Stimulated activated CD4-positive, alpha-beta T cell treated with anti-CD3 and anti-CD28 coated beads, Interleukin-1b, Interleukin-23, amount 100 ng/mL, for 48 hours (primary cell): ENCODE measurements at regions not wholly inside any gene's neighbourhood (a gene's known extent, or its start where the extent isn't known, plus 50 kb on each side); places are given as distances from the start of the nearest gene placed in this dataset.
"Not testable (repeated sequence)": the region's sequence is repeated elsewhere in the genome, so short reads cannot be mapped to it uniquely, and the experiment has no call there.

ENCODE experiments used
- DNase-seq: peaks from one replicate; pipeline ENCODE4 v3.0.0-alpha.2; 2020

DNA sequence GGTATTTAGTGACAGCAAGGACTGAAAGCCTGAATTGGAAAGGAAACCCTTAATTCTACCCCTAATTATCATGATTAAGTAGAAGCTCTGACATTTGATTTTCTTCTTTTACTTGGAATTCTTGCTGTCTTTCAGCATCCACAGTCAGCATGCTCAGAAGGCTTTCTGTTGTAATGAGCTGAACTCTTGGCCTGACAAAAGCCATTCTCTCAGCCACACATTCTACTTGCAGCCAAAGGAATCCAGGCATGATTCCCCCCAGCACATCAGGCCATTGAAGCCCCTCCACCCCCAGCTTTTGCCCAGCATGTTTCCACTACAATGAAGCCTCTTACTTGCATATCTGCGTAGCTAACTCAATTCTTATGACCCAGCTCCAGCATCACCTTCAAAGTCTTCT, 94.3 kb upstream of the FRMD4A start:
- no peak for DNase-seq

DNA sequence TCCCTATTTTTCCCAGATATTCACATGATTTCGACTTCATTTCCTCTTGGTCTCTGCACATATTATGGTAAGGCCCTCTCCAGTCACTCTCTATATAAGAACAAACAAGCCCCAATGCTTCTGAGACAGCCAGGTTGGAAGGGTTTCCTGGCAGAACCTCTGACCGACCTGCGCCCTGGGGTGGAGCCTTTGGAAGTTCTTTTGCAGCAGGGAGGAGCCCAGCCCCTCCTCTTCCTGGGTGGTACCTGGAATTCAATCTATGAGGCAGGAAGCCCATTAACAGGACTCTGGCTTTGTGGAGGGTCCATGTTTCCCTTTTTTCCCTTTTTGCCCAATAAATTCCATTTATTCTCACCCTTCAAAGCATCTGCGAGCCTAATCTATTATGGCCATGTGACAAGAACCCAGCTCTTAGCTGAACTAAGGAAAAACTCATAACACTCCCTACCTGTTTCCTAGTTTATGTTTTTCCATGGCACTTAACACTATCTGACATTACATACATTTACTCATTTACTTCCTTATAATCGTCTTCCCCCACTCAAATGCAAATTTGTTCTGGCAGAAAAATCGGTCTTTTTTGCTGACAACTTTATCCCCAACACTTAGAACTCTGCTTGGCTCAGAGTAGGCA, 92.5 kb upstream of the FRMD4A start:
- DNase-seq: no peak

DNA sequence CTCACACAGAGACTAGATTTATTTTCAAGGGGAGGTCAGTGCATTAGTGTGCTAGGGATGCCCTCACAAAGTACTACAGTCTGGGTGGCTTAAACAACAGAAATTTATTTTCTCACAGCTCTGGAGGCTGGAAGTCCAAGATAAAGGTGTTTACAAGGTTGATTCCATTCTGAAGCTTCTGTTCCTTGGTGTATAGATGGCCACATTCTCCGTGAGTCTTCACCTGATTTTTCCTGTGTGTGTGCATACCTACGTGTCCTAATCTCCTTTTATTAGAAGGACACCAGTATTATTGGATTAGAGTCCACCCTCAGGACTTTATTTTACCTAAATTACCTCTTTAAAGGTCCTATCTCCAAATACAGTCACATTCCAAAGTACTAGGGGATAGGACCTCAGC, 91.7 kb upstream of the FRMD4A start:
- no peak for DNase-seq

DNA sequence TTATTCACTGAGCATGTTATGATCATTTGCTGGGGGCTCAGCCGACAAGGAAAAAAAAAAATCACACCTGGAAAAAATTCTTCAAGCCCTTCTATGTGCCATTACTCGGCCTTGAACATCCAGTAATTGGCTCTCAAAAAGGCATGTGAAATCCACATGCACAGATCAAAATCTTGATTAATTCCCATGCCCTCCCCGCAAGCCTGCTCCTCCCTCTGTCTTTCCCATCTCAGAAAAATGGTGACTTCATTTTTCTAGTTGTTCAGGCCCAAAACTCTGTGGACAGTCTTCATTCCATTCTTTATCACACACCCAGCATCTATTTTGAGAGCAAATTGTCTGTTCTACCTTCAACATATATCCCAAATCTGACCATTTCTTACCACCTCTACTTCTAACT, 91.2 kb upstream of the FRMD4A start:
- no peak for DNase-seq

DNA sequence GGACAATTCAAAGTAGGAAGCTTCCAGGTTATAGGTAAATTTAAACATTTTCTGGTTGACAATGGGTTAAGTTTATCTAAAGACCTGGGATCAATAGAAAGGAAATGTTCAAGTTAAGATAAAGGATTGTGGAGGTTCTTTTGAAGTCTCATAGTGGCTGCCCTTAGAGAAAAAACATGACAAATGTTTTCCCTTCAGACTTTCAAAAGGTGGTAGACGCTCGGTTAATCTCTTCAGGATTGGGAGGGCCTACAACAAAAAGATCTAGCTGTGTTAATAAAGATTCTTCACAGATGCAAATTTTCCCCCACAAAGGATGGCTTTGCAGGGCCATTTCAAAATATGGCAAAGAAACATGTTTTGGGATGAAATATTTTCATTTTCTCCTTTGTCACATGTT, 86.6 kb upstream of the FRMD4A start:
- not testable (repeated sequence) for DNase-seq

DNA sequence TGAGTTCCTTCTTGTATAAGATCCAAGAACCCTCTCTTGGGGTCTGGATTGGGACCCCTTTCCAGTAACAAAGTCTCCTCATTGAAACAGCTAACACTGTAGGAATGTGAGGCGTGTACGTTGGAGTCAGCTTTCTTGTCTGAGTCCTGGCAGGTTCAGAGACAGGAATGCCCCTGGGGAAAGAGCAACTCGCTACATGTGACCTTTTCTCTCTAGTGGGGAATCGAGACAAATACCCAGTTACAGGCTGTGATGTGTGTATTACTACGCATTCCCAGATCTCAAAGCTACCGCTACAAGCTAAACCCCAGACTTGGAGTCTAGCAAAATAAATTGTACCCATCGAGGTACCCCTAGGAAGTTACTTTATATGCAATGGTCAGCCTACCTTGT, 85.6 kb upstream of the FRMD4A start:
- DNase-seq: no peak

DNA sequence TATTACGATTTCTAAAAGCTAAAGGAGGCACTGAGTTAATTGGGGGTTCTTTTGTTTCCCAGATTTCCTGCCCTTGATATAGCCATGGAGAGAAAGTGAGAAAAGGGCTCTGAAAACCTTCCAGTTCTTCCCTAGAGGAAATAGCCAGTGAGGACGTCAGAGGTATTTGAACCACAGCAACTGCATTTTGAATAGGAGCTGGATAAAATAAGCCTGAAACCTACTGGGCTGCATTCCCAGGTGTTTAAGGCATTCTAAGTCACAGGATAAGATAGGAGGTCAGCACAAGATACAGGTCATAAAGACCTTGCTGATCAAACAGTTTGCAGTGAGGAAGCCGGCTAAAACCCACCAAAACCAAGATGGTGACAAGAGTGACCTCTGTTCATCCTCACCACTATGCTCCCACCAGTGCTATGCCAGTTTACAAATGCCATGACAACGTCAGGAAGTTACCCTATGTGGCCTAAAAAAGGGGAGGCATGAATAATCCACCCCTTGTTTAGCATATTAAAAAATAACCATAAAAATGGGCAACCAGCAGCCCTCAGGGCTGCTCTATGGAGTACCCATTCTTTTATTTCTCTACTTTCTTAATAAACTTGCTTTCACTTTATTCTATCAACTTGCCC, 85.1 kb upstream of the FRMD4A start:
- no peak for DNase-seq

DNA sequence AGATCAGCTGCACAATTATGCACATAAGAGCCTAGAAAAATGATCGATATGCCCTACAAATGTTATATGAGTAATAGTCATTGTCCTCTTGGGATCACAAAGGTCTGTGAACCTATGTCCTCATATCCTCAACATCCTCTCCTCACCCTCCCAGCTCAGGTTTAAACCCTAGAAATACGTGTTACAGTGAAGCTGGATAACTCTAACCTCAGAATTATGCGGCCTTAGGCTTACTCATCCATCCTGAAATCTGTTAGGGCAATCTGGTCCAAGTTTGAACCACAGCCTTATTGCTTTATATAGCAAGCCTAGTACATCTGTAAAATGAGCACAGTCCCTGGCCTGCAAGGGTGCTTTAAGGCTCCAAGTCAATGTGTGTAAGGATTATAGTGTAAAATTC, 84.2 kb upstream of the FRMD4A start:
- no peak for DNase-seq

DNA sequence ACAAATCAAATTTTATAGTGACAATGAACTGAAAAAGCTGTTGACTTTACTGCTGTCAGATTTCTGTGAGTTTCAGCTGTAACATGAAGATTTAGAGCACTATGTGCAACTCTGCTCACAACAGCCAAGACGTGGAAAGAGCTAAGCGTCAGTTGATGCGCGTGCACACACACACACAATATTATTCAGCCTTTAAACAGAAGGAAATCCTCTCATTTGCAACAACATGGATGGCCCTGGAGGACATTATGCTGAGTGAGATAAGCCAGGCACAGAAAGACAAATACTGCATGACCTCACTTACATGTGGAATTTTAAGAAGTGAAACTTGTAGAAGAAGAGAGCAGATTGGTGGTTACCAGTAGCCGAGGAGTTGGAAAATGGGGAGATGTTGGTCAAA, 82.8 kb upstream of the FRMD4A start:
- DNase-seq: no peak

DNA sequence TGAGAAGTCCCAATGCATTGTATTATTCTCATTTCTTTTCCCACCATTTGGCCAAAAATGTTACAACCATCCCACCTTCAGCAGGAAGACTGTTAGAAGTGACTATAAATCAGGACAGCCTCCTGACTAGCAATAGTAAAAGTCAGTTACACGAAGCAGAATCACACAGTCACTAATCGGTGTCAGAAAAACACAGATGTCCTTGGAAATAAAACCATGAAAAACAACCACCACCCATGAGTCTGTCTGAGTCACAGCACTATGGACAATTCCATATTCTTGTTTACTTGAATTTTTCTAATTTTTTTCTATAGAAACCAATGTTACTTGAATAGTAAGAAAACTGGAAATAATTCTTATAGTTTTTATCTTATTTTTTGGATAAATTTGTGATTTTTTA, 81.9 kb upstream of the FRMD4A start:
- DNase-seq: no peak

DNA sequence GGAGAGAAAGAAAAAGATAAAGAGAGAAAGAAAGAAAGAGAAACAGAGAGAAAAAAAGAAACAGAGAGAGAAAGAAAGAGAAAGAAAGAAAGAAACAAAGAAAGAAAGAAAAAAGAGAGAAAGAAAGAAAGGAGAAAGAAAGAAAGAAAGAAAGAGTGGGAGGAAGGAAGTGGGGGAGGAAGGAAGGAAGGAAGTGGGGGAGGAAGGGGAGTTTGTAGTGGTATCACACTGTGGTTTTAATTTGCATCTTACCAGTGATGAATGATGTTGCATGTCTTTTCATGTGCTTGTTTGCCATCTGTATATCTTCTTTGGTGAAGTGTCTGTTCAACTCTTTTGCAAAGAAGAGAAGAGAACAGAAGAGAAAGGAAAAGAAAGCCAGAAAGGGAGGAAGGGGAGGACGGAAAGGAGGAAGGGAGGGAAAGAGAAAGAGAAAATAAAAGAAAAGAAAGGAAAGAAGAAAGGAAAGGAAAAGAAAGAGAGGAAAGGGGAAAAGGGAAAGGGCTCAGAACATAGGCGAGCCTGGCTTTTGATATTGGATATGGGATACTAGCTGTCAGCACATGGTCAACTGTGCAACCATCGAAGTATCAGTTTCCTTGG, 79.2 kb upstream of the FRMD4A start:
- DNase-seq: no peak

DNA sequence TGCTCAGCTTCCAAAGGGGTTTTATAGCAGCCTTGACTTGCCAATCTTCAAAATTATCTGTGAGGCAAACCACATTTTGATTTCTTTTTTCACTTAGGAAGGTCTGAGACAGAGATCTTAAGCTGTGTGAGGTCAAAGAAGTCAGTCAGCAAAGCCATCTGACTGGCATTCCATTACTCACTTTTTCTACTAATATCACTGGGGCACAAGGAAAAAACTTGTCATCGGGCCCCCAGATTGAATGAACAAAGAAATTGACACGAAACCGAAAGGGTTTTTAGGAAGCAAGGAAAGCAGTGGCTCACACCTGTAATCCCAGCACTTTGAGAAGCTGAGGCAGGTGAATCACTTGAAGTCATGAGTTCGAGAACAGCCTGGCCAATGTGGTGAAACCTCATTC, 78.5 kb upstream of the FRMD4A start:
- peak; percentile 72 for DNase-seq

DNA sequence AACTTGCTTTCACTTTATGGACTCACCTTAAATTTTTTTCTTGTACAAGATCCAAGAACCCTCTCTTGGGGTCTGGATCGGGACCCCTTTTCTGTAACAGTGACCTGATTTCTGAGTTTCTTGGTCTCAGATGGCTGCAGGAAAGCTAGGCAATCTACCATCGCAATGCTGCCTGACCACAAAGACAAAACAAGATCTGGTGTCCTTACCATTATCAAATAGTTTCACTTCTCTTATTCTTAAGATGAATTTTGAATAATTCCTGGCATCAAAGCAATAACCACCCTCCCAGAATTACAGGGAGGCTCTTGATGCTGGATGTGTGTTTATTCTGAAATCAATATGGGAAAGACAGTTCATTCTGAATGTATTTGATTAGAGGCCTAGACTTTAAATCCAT, 77.4 kb upstream of the FRMD4A start:
- DNase-seq: no peak

DNA sequence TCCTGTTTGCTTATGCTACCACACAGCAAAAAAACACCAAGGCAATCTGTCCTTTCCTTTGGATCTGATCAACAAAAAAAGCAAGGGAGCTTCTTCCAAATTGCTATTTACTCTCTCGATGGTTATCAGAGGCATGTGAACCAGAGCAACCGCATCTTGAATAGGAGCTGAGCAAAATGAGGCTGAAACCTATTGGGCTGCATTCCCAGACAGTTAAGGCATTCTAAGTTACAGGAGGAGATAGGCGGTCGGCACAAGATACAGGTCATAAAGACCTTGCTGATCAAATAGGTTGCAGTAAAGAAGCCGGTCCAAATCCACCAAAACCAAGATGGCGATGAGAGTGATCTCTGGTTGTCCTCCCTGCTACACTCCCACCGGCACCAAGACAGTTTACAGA, 76.8 kb upstream of the FRMD4A start:
- DNase-seq: no peak

DNA sequence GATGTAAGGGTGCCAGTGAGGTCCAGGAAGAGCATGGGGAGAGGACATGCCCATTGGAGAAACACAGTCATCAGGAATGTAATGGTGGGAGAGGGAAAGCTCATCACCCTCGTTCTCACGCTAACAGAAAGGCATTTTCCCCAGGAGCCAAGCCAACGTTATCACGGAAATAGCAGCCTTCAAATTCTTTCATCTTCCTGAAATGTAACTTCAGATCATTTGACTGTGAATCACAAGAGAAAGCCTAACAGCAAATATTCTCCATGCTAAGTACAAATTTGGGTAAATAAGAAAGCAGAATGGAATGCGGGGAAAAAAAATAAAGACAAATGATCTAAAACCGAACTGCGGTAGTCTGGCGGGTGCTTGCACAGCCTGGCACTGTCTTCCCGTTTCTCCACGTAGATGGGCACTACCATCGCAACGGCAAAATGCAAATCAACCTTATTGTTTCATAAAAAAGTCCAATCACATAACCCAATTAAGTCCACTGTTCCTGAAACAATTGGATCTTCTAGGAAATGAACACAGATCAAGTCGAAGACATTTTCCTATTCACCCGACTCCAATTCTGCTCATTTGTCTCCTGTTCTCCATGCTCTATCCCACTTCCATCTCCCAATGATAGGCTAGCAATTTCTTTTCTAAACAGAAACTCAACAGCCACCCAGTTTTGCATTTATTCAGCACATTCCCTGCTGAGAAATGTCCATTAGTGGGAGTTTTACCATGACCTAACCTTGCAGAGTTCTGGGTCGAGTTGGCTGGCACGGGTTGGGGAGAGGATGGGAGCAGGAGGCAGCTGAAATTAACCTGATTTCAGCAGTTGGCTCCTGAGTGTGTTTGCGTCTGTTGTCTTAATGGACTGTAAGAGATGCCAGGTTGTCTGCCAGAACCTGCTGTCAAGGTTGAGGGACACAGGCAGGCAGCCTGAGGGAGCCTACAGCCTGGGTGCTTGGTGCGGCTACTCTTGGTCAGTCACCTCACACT, 74.6 kb upstream of the FRMD4A start:
- DNase-seq: no peak

DNA sequence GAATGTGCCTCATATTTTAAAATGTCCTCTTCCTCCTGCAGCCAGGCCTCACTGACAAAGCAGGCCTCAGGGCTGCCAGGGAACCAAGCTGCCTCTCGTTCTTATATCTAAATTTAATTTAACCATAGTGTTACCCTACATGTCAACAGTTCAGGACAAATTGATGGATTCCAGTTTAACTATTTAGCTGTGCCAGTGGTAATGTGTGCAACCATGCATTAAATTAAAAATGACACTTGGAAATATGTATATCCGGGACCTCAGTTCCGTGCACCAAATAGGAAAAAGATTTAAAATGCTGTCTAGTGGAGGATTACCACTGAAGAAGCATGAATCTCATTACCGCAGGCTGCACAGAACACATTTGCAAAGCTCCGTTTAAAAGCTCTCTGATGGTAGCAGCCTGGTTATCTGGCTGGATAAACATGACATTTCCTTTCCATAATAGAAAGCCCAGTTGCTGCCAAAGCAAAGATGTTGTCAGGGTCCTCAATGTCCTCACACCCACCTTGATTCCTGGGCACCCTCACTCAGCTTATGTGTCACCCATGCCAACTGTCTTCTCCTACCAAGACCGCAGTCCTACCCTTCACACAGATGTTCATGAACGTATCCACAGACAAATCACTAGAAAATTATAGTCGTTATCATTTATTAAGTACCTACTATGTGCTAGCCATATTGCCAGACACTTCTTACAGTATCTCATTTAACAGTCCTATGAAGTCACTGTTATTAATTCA, 73.3 kb upstream of the FRMD4A start:
- DNase-seq: no peak

DNA sequence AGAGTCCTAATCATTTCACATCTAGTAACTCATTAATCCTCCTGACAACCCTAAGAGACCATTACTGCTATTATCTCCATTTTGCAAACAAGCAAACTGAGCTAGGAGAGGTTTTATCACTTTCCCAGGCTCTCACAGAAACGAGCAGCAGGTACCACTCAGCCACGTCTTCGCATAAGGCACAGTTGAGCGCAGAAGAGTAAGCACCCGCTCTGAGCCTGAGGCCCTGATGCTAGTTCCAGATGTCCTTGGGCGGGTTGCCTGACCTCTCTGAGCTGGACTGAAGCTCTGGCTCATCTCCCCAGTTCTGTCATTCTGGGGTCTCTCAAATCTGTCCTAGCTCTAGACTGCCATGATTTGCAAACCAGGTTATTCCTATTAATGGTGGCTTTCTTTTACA, 72.6 kb upstream of the FRMD4A start:
- no peak for DNase-seq

DNA sequence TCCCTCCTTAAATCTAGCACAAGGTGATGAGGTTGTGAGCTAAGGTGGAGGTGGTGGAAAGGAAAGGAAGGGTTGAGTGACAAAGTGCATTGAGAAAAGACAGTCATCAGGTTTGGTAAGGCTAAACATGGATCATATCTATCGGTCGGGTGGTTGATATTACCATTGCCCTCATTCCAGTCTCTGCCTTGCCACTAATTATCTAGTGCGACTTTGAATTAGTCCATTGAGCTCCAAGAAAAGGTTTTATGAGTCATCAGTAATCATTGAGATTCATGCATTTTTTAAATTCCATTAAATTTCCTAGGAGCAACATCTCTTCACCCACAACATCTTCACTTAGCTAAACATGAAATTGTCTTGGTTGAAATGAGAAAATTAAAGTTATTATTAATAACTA, 68.9 kb upstream of the FRMD4A start:
- no peak for DNase-seq

DNA sequence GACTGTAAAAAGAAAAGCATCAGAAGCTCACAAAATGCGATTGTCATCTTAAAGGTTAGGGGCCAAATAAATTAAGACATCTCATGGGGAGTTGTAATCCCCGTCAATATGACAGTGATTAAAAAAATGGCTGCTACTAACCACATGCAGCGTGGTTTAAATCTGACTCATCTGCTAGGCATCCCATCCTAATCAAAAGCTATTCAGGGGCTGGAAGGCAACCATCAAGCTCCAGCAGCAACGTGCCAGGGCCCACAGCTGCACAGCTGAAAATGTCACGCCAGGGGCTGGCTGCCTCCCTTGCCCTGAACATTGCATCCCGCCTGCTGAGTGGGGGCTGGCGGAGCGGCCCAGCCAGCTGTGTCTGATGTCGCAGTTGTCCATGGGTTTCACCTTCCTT, 66.3 kb upstream of the FRMD4A start:
- DNase-seq: no peak

DNA sequence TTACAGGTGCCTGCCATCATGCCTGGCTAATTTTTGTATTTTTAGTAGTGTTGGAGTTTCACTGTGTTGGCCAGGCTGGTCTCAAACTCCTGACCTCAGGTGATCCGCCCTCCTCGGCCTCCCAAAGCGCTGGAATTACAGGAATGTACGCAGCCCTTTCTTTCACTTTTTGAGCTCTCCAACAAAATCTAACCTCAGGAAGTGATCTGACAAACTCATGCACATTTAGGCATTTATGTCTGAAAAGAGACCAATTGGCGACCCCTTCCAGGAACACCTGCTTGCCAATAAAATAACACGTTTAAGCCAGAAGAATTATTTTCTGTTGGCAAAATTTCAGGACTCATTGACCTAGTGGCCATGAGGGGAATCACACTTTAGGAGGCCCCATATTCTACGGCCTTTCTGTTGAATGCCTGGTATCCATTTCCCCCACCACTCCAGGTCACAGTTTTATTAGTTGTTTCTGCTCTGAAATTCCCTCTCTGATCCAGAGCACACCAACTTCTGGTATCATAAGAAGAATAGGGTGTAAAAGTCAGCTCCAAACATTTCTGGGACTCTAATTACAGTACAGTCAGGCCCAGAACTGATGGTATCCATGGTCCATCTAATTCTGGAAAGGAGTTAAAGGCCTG, 65.8 kb upstream of the FRMD4A start:
- DNase-seq: no peak

DNA sequence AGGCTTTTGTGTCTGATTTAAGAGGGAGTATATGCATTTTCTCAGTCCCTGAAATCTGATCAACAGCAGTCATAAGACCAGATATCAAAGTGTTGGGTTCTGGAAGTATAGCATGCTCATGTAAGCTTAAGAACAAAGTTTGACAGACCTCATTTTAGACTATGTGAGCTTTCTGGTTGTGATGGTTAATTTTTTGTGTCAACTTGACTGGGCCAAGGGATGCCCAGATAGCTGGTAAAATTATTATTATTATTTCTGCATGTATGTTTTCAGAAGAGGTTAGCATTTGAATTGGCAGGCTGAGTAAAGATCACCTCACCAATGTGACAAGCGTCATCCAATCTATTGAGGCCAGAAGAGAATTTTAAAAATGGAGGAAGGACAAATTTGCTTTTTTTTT, 63.5 kb upstream of the FRMD4A start:
- DNase-seq: no peak

DNA sequence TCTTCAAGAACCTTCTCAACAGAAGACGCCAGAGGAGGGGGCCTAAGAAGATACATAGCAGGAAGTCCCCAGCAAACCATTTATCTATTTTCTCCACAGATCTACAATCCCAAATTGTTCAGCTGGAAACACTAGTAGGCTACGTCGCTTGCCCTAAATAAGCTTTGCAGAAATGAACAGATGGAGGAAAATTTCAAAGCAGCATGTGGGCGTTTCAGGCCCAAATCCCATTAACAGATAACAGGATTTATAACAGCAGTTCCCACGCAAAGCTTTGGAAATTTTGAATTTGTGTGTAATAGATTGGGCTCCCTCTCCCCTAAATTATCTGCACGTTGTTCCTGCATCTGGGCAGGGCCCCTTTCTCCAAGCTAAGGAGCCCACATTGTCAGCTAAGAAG, 60.6 kb upstream of the FRMD4A start:
- DNase-seq: no peak
